K562 (cell line): ENCODE measurements at regions not wholly inside any gene's neighbourhood (a gene's known extent, or its start where the extent isn't known, plus 50 kb on each side); places are given as distances from the start of the nearest gene placed in this dataset.

ENCODE experiments used
- ATAC-seq: fragments of 200-7000 bp; cut with Tn5 transposase; 3 replicates; pipeline ENCODE4 v1.9.1; 2020; ENCODE audit warnings: moderate library complexity
- BruUV-seq: library from RNA; stranded (reverse); fragments of 400-500 nt; replicated peaks from 2 replicates; lab custom pipeline; 2021; lab: Mats Ljungman, UMichigan
- CTCF ChIA-PET: fragments of 300-600 bp; formaldehyde crosslinking; extraction: SDS; loops from one replicate; lab custom pipeline; 2021; ENCODE audit warnings: low intra/inter-chr PET ratio; lab: Yijun Ruan, JAX
- POLR2A ChIA-PET: fragments of 300-600, 350-650 bp; sonication (Branson Sonifier 250); formaldehyde crosslinking; extraction: SDS; loops from one replicate; lab custom pipeline; 2021; ENCODE audit warnings: antibody characterized with exemption, inconsistent platforms; lab: Yijun Ruan, JAX
- DNase-seq, 4 experiments: peaks; one replicate each; pipeline versions ENCODE4 v3.0.0 to v3.0.0-alpha.2; 2011 to 2018; ENCODE audit warnings: low spot score in 3 of 4, mixed read lengths in 3 of 4; ENCODE audit errors: extremely low read depth in 1 of 4
- FAIRE-seq: peaks from 2 replicates; lab custom pipeline; 2011; peaks lifted over from hg19 to GRCh38; lab: Jason Lieb, UNC
- H2AFZ ChIP-seq: 2 replicates; pipeline ENCODE4 v1.6.0; 2011; ENCODE audit warnings: low read depth, low read length, control low read depth, inconsistent platforms
- H3K27ac ChIP-seq: fragments of 200-600 bp; 3 replicates; pipeline ENCODE4 v1.8.0; 2011; ENCODE audit warnings: low read depth, mild to moderate bottlenecking, control low read depth, inconsistent platforms, low read length, moderate library complexity, mixed read lengths; ENCODE audit errors: extremely low read depth
- H3K27me3 ChIP-seq, 2 experiments: fragments of 300-600 bp in 1 of 2; 2 replicates in 1 of 2; 3 replicates in 1 of 2; pipeline versions ENCODE4 v1.6.0 to v1.8.0; 2011; ENCODE audit warnings: inconsistent platforms in 2 of 2, low read length in 2 of 2, mild to moderate bottlenecking in 1 of 2, mixed read lengths in 1 of 2, moderate library complexity in 1 of 2; ENCODE audit not compliant: control insufficient read depth in 2 of 2, insufficient read depth in 2 of 2
- H3K36me3 ChIP-seq: fragments of 300-600 bp; 3 replicates; pipeline ENCODE4 v1.8.0; 2011; ENCODE audit warnings: mild to moderate bottlenecking, low read length, inconsistent platforms; ENCODE audit not compliant: control insufficient read depth, insufficient read depth
- H3K4me1 ChIP-seq, 2 experiments: fragments of 200-600 bp in 1 of 2; replicated peaks in 1 of 2; 2 replicates in 1 of 2; 3 replicates in 1 of 2; pipeline versions ENCODE4 v1.5.1 to v1.8.0; 2011; ENCODE audit warnings: inconsistent platforms in 2 of 2, low read length in 2 of 2, mild to moderate bottlenecking in 1 of 2, mixed read lengths in 1 of 2, moderate library complexity in 1 of 2; ENCODE audit not compliant: control insufficient read depth in 2 of 2, insufficient read depth in 2 of 2
- H3K4me2 ChIP-seq: 2 replicates; pipeline ENCODE4 v1.6.1; 2011; ENCODE audit warnings: low read length, control low read depth, inconsistent platforms, mixed read lengths; ENCODE audit not compliant: insufficient read depth
- H3K4me3 ChIP-seq: fragments of 200-600 bp; sonication (generic), shearing (Covaris generic); 2 replicates; pipeline ENCODE4 v1.5.1; 2016; ENCODE audit warnings: control low read depth, inconsistent platforms
- H3K79me2 ChIP-seq: fragments of 200-600 bp; 3 replicates; pipeline ENCODE4 v1.8.0; 2011; ENCODE audit warnings: low read length, inconsistent platforms; ENCODE audit not compliant: control insufficient read depth, insufficient read depth
- H3K9ac ChIP-seq, 2 experiments: 2 replicates each; pipeline versions ENCODE4 v1.6.0 to v1.6.1; 2011; ENCODE audit warnings: low read depth in 2 of 2, low read length in 2 of 2, control low read depth in 1 of 2, inconsistent platforms in 1 of 2, mild to moderate bottlenecking in 1 of 2, mixed read lengths in 1 of 2; ENCODE audit not compliant: insufficient read depth in 1 of 2
- H3K9me1 ChIP-seq: one replicate; pipeline ENCODE4 v1.6.0; 2011; ENCODE audit warnings: inconsistent platforms, mild to moderate bottlenecking, low read length, moderate library complexity; ENCODE audit not compliant: control insufficient read depth, insufficient read depth
- H3K9me3 ChIP-seq: replicated peaks from 2 replicates; pipeline ENCODE4 v1.5.1; 2011; ENCODE audit warnings: low read depth, low read length, inconsistent platforms; ENCODE audit not compliant: control insufficient read depth, insufficient read depth
- H4K20me1 ChIP-seq: replicated peaks from 2 replicates; pipeline ENCODE4 v1.6.1; 2011; ENCODE audit warnings: low read length, inconsistent platforms, mixed read lengths; ENCODE audit not compliant: control insufficient read depth, insufficient read depth
- CBX1 ChIP-seq: sonication (generic); IDR thresholded peaks from 2 replicates; pipeline ENCODE4 v1.6.1; 2016; ENCODE audit warnings: antibody characterized with exemption, low read depth, mild to moderate bottlenecking
- EP300 ChIP-seq: IDR thresholded peaks from 2 replicates; pipeline ENCODE4 v1.6.1; 2012; ENCODE audit warnings: low read length, improper control_type of control experiment
- HNRNPL ChIP-seq: fragments of 200-400 bp; formaldehyde crosslinking; IDR thresholded peaks from 2 replicates; pipeline ENCODE4 v1.6.1; 2017; ENCODE audit warnings: low read depth, mild to moderate bottlenecking, low read length
- IRF2 ChIP-seq: sonication (generic); formaldehyde crosslinking; IDR thresholded peaks from 2 replicates; pipeline ENCODE4 v1.8.1; 2022; ENCODE audit warnings: mild to moderate bottlenecking, missing genetic modification reagents
- RUNX1 ChIP-seq: sonication (generic); IDR thresholded peaks from 2 replicates; pipeline ENCODE4 v1.6.1; 2016; ENCODE audit warnings: antibody characterized with exemption, low read depth
- ZFX ChIP-seq: sonication (generic); formaldehyde crosslinking; IDR thresholded peaks from 2 replicates; pipeline ENCODE4 v1.8.0; 2022; ENCODE audit warnings: mild to moderate bottlenecking, missing genetic modification reagents, moderate library complexity
- ZNF239 ChIP-seq: fragments of 250-450 bp; sonication (Bioruptor Pico); IDR thresholded peaks from 2 replicates; pipeline ENCODE4 v1.4.0; 2020; ENCODE audit warnings: mild to moderate bottlenecking
- ZNF408 ChIP-seq: fragments of 250-450 bp; sonication (Bioruptor Pico); IDR thresholded peaks from 2 replicates; pipeline ENCODE4 v1.4.0; 2020; ENCODE audit warnings: low read depth, mild to moderate bottlenecking, moderate library complexity
- ZNF785 ChIP-seq: fragments of 250-450 bp; sonication (Bioruptor Pico); IDR thresholded peaks from 2 replicates; pipeline ENCODE4 v1.4.0; 2020; ENCODE audit warnings: mild to moderate bottlenecking
- ZNF79 ChIP-seq: fragments of 250-450 bp; sonication (Bioruptor Pico); IDR thresholded peaks from 2 replicates; pipeline ENCODE4 v1.4.0; 2020; ENCODE audit warnings: low read depth, mild to moderate bottlenecking, moderate library complexity
- WGBS: fragments of 100-300 bp; shearing (Covaris generic); methylation state at CpG from one replicate; pipeline ENCODE4 v1.1.6; 2016; ENCODE audit warnings: low coverage, mixed read lengths; ENCODE audit not compliant: insufficient coverage; ENCODE audit errors: missing lambda C conversion rate; 5-methylcytosine and 5-hydroxymethylcytosine counted together
- in situ Hi-C: fragments of 300-500 bp; cut with MboI; formaldehyde crosslinking; loops from 4 replicates; pipeline ENCODE4 v1.15.0; 2018; ENCODE audit warnings: inconsistent platforms, mixed read lengths
- intact Hi-C: fragments of 100-400 bp; cut with micrococcal nuclease; formaldehyde crosslinking; loops from 2 replicates; pipeline ENCODE4 v1.14.2; 2022
- TF ChIP-seq, protein P1 (sequence below): fragments of 450-650 bp; IDR thresholded peaks from 2 replicates; pipeline ENCODE4 v1.6.1; 2016

DNA sequence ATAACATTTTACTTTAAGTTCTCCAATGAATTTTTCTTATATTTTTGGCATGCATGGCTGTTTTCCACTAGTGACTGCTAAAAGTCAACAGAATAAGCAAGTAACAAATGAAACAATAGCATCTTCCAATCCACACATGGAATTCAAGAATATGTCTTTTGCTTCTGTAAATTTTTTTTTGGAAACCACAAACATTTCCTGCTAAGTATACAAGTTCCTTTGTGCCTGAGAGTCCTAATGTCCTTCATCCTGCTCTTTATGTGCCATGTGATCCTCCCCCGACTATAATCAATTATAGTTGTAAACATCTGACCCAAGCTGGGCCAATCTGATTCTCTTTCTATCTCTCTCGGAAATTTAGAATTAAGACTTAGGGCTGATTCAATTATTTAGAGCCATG is 61.2 kb downstream of the PPP1R3C start:
- Histone ChIP-seq H3K4me1 (peaks cover 0 to 23% of the 10 kb centered on the region in 2 experiments; a peak in 4 of 5 replicates), H3K4me2 (no peak overlapping the region), H3K27ac (no peak overlapping the region), H2AFZ (0 out of 2 replicates have a peak overlapping the region, but pooled peaks have one; percentile 14), H3K36me3 (no peaks in the 10 kb centered on the region)
- in situ Hi-C loops, result no loop called here
- WGBS, result 45% methylated on average over 2 of the region's 2 CpGs
- POLR2A ChIA-PET, result no interaction called here
- BruUV-seq, result no TSS peak
- TF ChIP-seq ZNF785 (CRISPR knock-in tag) (no peak), HNRNPL (no peak), ZNF239 (CRISPR knock-in tag) (no peak), ZNF79 (CRISPR knock-in tag) (no peak), ZNF408 (no peak), EP300 (no peak), CBX1 (no peak), ZFX (CRISPR knock-in tag) (no peak), IRF2 (CRISPR knock-in tag) (no peak), RUNX1 (no peak)
- TF ChIP-seq, protein P1, sequence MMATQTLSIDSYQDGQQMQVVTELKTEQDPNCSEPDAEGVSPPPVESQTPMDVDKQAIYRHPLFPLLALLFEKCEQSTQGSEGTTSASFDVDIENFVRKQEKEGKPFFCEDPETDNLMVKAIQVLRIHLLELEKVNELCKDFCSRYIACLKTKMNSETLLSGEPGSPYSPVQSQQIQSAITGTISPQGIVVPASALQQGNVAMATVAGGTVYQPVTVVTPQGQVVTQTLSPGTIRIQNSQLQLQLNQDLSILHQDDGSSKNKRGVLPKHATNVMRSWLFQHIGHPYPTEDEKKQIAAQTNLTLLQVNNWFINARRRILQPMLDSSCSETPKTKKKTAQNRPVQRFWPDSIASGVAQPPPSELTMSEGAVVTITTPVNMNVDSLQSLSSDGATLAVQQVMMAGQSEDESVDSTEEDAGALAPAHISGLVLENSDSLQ, result no peak
- TF ChIP-seq, all 486 proteins: peak for 0
- Histone ChIP-seq H3K9me3 (no peaks in the 10 kb centered on the region), H4K20me1 (no peaks in the 10 kb centered on the region), H3K9me1 (no peaks in the 10 kb centered on the region), H3K27me3 (no peaks in the 10 kb centered on the region), H3K4me3 (no peak overlapping the region), H3K9ac (no peak overlapping the region), H3K79me2 (no peaks in the 10 kb centered on the region)
- DNase-seq, result no peak
- intact Hi-C loops, result no loop called here
- no peak for FAIRE-seq
- CTCF ChIA-PET, result no interaction called here
- no peak for ATAC-seq
